GM19397 (cell line): ENCODE measurements at regions not wholly inside any gene's neighbourhood (a gene's known extent, or its start where the extent isn't known, plus 50 kb on each side); places are given as distances from the start of the nearest gene placed in this dataset.

Source experiments
- ATAC-seq: cut with Tn5 transposase; IDR thresholded peaks from one replicate; pipeline ENCODE4 v1.9.1; 2021; ENCODE audit warnings: mild to moderate bottlenecking, moderate library complexity; ENCODE audit not compliant: unreplicated experiment

DNA sequence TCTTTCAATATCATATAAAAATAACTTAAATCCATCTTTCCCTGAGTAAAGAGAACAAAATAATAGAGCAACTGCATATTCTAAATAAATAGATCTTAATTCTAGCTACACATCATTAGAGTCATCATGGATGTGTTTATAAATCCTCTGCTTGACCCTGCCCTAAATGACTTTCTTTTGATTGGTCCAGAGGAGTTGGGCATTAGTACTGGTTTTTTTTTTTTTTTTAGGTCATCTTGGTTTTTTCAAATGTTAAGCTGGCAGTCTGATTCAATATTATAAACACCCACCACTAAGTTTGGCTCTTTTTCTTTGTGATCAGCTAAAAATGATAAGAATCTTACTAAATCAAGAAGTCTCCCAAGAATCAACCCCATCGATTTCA is 504.0 kb upstream of the CBLB start:
- no peak for ATAC-seq

- ATAC-seq, result no peak
Measured at GRCh38 chr3:106376016-106376570, 507.3 kb upstream of the CBLB start.

GRCh38 chr3:106379251-106379750 is 510.5 kb upstream of the CBLB start:
- ATAC-seq, result no peak

DNA sequence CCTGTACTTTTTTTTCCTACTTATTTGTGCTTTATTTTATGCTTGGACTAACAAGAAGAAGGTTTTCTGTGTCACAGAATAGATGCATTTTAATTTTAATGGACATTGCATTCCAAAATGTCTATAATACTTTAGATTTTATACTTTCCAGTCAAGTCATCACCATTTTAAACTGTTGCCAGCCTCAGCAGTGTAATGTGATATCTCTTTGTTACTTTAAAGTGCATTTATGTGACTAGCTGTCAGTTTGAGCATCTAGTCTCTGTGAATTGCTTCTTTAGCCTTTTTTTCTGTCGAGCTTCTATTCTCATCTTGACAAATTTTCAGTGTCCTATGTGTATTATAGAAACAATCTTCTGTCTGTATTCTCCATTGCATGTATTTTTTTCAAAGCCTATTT is 511.4 kb upstream of the CBLB start:
- ATAC-seq, result no peak

DNA sequence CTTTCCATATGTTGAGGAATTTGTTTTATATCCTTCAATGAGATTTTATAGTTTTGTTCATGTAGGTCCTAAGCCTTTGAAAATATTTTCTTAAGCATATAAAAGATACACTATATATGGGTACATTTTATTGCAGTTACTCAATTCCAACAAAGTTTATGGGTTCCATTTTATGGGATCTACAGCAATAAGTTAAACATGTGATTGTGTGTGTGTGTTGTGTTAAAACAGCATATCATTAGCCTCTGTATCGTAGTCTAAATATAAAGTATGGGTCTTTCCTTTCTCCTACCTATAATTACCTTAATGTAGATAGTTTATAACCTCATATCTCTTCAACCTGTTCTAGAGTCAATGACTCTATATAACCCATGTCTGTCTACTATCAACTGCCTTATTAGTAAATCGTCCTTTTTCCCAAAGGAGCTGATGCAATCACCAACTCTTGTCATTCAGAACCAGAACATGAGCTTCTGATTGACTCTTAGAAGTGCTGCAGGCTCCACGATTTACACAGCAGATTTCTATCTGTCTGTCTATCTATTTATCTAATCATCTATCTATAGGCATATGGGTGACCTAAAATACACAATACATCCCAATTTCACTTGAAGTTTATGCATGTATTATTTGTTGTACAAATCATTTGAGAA is 512.6 kb upstream of the CBLB start:
- no peak for ATAC-seq

DNA sequence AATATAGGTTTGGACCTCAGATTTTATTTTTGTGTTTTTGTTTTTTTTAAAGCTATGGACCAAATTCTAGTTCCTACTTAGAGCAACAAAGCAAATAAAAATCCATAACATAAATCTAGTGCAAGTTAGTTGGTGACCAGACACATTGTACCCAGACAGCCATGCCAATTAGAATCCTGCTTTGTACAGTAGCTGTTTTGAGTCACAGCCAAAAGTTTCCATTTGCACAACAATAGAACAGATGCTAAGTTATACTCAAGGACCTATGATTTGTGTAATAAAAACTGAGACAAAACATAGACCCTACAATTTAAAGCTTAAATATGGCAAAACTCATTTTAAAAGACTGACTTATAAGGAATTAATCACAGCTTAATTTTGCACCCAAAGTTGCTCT is 513.1 kb upstream of the CBLB start:
- ATAC-seq, result no peak

GRCh38 chr3:106386050-106386449 is 517.2 kb upstream of the CBLB start:
- no peak for ATAC-seq

GRCh38 chr3:106392915-106393314 is 524.1 kb upstream of the CBLB start:
- no peak for ATAC-seq

- no peak for ATAC-seq
Measured at GRCh38 chr3:106397006-106397405, 528.2 kb upstream of the CBLB start.

DNA sequence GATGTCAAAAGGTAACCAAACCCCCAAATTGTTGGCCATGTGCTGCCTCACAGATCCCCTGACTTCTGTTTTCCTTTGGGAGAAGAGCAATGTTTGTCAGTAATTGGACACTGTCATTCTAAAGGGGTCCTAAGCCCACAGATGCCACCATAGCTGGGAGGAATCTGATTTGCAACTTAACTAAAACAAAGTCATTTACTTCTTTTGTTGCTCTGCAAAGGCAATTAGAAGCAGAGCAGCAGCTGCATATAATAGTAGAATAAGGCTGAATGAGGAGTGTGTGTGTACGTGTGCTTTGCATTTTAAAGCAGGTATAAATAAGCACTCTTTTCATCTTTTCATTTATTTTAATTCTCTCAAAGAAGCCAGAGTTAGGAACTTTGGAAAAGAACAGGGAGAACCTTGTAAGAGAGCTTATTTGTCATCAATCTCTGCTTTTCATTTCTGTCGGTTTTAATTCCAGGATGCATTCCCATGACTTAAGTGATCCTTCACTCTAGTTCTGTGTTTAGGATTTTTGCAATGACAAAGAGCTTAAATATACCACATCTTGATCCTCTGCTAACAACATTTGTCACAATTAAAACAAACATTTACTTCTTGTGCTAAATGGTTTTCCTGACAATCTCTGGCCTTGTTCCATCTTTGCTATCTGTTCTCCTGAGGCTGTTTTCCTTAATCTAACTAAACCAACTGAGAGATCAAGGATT is 530.2 kb upstream of the CBLB start:
- no peak for ATAC-seq

DNA sequence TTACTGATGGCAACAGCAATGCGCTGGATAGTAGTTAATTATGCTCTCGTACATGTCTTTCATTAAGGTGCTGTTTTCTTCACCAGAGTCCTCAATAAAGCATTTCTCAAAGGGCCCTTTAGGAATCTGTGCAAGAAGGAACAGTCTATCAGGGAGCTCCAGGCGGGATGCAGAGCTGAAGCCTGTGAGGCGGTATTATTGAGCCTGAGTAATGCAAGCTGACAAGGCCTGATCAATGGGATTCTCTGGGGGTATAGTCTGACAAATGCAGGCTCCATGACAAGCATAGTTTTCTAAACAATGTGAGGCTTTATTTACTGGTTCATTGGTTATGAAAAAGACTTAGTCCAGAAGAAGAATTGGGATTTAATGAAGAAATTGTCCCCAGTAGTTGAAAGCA is 530.9 kb upstream of the CBLB start:
- no peak for ATAC-seq

GRCh38 chr3:106401666-106402490 is 533.1 kb upstream of the CBLB start:
- no peak for ATAC-seq

GRCh38 chr3:106403371-106404145 is 534.7 kb upstream of the CBLB start:
- ATAC-seq, result no peak

DNA sequence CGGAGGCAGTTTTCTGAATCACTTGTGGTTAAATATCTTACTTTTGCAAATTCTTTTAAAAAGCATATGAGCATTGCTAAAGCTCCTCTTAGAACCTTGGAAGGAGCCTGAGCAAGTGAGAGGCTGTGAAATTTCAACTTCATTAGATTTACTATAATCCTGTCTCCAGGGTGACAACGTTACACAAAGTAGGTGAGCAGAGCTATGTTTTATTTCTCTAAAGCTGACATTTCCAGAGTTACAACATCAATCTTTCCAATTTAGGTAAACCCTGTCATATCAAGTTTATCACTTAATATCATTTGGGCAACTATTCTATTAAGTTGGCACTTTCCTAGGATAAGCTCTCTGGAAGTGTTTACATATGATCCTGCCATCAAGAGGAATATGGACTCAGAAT is 544.9 kb upstream of the CBLB start:
- ATAC-seq, result no peak

DNA sequence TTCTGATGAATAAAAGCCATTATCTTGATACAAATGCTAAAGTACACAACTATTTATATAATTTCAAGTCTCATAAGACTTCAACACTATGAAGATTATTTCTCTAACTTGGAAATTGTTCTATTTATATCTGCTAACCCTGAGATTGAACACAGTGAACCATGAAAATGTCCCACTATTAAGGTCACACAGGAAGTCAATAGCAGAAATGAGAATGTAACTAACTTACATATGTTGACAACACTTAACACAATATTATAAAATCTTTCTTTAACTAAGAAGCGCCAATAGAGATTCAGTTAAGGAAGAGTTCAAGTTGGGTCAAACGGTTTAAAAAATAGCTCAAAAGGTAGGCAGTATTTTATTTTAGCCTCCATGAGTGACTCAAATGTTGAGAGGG is 551.8 kb upstream of the CBLB start:
- no peak for ATAC-seq

DNA sequence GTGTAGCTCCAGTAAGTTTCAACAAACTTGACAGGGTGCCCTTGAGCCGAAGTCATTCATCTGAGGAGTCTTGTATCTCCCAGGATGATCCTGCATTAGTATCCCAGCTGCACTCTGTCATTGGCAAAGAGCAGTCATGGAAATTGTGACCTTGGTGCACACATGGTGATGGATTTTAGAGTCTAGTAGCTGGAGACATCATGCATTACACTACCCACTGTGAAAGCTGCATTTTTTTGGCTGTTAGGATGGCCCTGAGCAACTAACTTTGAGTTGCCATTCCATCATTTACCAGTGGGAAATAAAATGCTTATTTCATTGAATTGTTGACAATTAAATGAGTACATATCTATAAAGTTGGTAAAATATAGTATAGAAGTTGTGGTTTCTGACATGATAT is 552.6 kb upstream of the CBLB start:
- no peak for ATAC-seq

DNA sequence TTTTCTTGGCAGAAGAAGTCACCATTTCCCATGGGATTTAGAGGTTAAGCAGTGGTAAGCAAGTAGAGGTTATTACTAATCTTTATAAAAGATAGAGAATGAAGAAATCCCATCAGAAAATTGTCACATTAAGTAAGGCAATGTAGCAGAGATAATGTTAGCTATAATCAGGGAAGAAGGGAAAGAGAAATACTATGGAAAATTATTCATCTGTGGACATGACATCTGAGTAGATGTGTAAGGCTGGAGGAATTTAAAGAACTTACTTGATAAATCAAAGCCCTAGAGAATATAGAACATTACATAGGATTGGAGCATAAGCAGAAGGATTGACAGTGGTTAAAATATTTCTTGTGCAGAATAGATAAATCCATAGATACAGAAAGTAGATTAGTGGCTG is 553.1 kb upstream of the CBLB start:
- ATAC-seq, result no peak

GRCh38 chr3:106423321-106424225 is 554.8 kb upstream of the CBLB start:
- no peak for ATAC-seq

DNA sequence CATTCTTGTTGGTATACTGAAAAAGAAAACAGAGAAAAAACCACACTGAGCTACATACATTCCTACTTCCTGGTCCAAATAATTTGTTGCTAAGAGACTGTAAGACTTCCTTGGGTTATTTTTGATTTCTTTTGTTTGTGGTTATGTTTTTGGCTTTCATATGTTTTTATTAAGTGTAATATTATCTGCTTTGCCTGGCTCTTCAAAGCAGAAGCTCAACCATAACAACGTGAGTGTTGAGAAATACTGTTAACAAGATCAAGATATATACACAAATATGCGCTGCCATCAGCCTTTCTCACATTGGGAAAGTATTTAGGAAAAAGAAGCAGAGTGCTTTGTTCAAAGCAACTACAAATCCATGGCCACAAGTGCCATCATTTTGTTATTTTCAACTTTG is 556.2 kb upstream of the CBLB start:
- ATAC-seq, result no peak

GRCh38 chr3:106425916-106426315 is 557.1 kb upstream of the CBLB start:
- ATAC-seq, result no peak
